Suprapubic skin (tissue), 3 donors: ENCODE measurements at regions not wholly inside any gene's neighbourhood (a gene's known extent, or its start where the extent isn't known, plus 50 kb on each side); places are given as distances from the start of the nearest gene placed in this dataset.

Experiments
- CTCF ChIP-seq, 2 donors: fragments of 200-600 bp in 1 of 2; fragments of 450-650 bp in 1 of 2; sonication (generic) in 1 of 2; IDR thresholded peaks; one replicate each; pipeline ENCODE4 v1.5.1; 2016 to 2019; ENCODE audit warnings: antibody characterized with exemption in 2 of 2, mild to moderate bottlenecking in 1 of 2, moderate library complexity in 1 of 2
- POLR2AphosphoS5 ChIP-seq, 3 donors: sonication (generic); formaldehyde crosslinking; IDR thresholded peaks; one replicate each; pipeline ENCODE4 v1.6.1; 2017; ENCODE audit warnings: antibody characterized with exemption in 3 of 3

GRCh38 chr12:116431677-116432300, 127.4 kb upstream of the MAP1LC3B2 start:
- TF ChIP-seq CTCF (IDR thresholded peaks at IDR 0.05) (no peak), POLR2AphosphoS5 (IDR thresholded peaks at IDR 0.05) (no peak)
